Lower leg skin (tissue), 3 donors: ENCODE measurements at regions not wholly inside any gene's neighbourhood (a gene's known extent, or its start where the extent isn't known, plus 50 kb on each side); places are given as distances from the start of the nearest gene placed in this dataset.

Experiments
- CTCF ChIP-seq, 3 donors: fragments of 450-650 bp; IDR thresholded peaks; one replicate each; pipeline ENCODE4 v1.5.1; 2016; ENCODE audit warnings: antibody characterized with exemption in 3 of 3, mild to moderate bottlenecking in 3 of 3, moderate library complexity in 2 of 3
- POLR2A ChIP-seq, 2 donors: fragments of 450-650 bp; IDR thresholded peaks; one replicate each; pipeline ENCODE4 v1.6.1; 2016 to 2017; ENCODE audit warnings: antibody characterized with exemption in 2 of 2, mild to moderate bottlenecking in 1 of 2, moderate library complexity in 1 of 2

GRCh38 chr14:105878125-105878524, 351.7 kb downstream of the TMEM121 start:
- TF ChIP-seq CTCF (IDR thresholded peaks at IDR 0.05) (no peak), POLR2A (IDR thresholded peaks at IDR 0.05) (no peak)
